PC-3 (cell line): ENCODE measurements at regions not wholly inside any gene's neighbourhood (a gene's known extent, or its start where the extent isn't known, plus 50 kb on each side); places are given as distances from the start of the nearest gene placed in this dataset.

ENCODE experiments used
- ATAC-seq: fragments of 200-7000 bp; cut with Tn5 transposase; 2 replicates; pipeline ENCODE4 v1.9.1; 2020; ENCODE audit warnings: mild to moderate bottlenecking, moderate library complexity
- BruUV-seq: library from RNA; stranded (reverse); fragments of 400-500 nt; replicated peaks from 2 replicates; lab custom pipeline; 2021; lab: Mats Ljungman, UMichigan
- CTCF ChIA-PET: fragments of 300-600 bp; sonication (Branson Sonifier 250); formaldehyde crosslinking; loops from one replicate; lab custom pipeline; 2022; ENCODE audit warnings: antibody characterized with exemption; lab: Charles Lee
- POLR2A ChIA-PET: fragments of 300-600 bp; sonication (Branson Sonifier 250); formaldehyde crosslinking; loops from one replicate; lab custom pipeline; 2022; ENCODE audit warnings: antibody characterized with exemption; ENCODE audit not compliant: unreplicated experiment; lab: Charles Lee
- DNase-seq: peaks from one replicate; pipeline ENCODE4 v3.0.0-alpha.2; 2015
- H2AFZ ChIP-seq: fragments of 300-600 bp; sonication (generic); 2 replicates; pipeline ENCODE4 v1.6.0; 2016; ENCODE audit warnings: antibody characterized with exemption, low read length
- H3F3A ChIP-seq: fragments of 300-600 bp; sonication (generic); one replicate; pipeline ENCODE4 v1.6.0; 2017; ENCODE audit warnings: antibody characterized with exemption, low read length, control low read depth, mild to moderate bottlenecking; ENCODE audit not compliant: unreplicated experiment
- H3K27ac ChIP-seq: fragments of 300-600 bp; sonication (generic); 2 replicates; pipeline ENCODE4 v1.5.1; 2016; ENCODE audit warnings: mild to moderate bottlenecking, low read length
- H3K27me3 ChIP-seq: fragments of 300-600 bp; sonication (generic); 2 replicates; pipeline ENCODE4 v1.6.1; 2016; ENCODE audit warnings: low read length, mixed read lengths
- H3K36me3 ChIP-seq: fragments of 300-600 bp; sonication (generic); 2 replicates; pipeline ENCODE4 v1.6.1; 2016; ENCODE audit warnings: low read depth, mixed run types, low read length, mixed read lengths
- H3K4me1 ChIP-seq: fragments of 300-600 bp; sonication (generic); 2 replicates; pipeline ENCODE4 v1.5.1; 2016; ENCODE audit warnings: low read length; ENCODE audit not compliant: insufficient read depth
- H3K4me2 ChIP-seq: fragments of 300-600 bp; sonication (generic); 2 replicates; pipeline ENCODE4 v1.6.0; 2016; ENCODE audit warnings: low read length
- H3K4me3 ChIP-seq: fragments of 300-600 bp; sonication (generic); 2 replicates; pipeline ENCODE4 v1.5.1; 2016; ENCODE audit warnings: mild to moderate bottlenecking, low read length, mixed read lengths
- H3K79me2 ChIP-seq: fragments of 300-600 bp; sonication (generic); 2 replicates; pipeline ENCODE4 v1.6.1; 2017; ENCODE audit warnings: low read length, mixed read lengths
- H3K9ac ChIP-seq: fragments of 300-600 bp; sonication (generic); 2 replicates; pipeline ENCODE4 v1.6.0; 2016; ENCODE audit warnings: mild to moderate bottlenecking, low read length
- H3K9me2 ChIP-seq: fragments of 300-600 bp; sonication (generic); replicated peaks from 2 replicates; pipeline ENCODE4 v1.6.1; 2016; ENCODE audit warnings: mixed run types, low read length, mixed read lengths
- H3K9me3 ChIP-seq: fragments of 300-600 bp; sonication (generic); 2 replicates; pipeline ENCODE4 v1.6.1; 2016; ENCODE audit warnings: low read length, mixed read lengths
- H4K20me1 ChIP-seq: fragments of 300-600 bp; sonication (generic); 2 replicates; pipeline ENCODE4 v1.6.1; 2016; ENCODE audit warnings: low read length, mixed read lengths
- EZH2 ChIP-seq: fragments of 300-600 bp; sonication (generic); IDR thresholded peaks from one replicate; pipeline ENCODE4 v1.6.1; 2017; ENCODE audit warnings: antibody characterized with exemption, mild to moderate bottlenecking, low read length; ENCODE audit not compliant: unreplicated experiment
- EZH2phosphoT487 ChIP-seq: fragments of 300-600 bp; sonication (generic); IDR thresholded peaks from 2 replicates; pipeline ENCODE4 v1.6.1; 2018; ENCODE audit warnings: mild to moderate bottlenecking, antibody characterized with exemption, low read length, borderline replicate concordance
- intact Hi-C: fragments of 100-400 bp; cut with micrococcal nuclease; formaldehyde crosslinking; loops from 2 replicates; pipeline ENCODE4 v1.9.0; 2023
- TF ChIP-seq, protein P1 (sequence below): fragments of 300-600 bp; sonication (generic); conservative IDR thresholded peaks from 2 replicates; pipeline ENCODE4 v1.5.1; 2017; ENCODE audit warnings: antibody characterized with exemption, low read depth, mild to moderate bottlenecking, low read length

DNA sequence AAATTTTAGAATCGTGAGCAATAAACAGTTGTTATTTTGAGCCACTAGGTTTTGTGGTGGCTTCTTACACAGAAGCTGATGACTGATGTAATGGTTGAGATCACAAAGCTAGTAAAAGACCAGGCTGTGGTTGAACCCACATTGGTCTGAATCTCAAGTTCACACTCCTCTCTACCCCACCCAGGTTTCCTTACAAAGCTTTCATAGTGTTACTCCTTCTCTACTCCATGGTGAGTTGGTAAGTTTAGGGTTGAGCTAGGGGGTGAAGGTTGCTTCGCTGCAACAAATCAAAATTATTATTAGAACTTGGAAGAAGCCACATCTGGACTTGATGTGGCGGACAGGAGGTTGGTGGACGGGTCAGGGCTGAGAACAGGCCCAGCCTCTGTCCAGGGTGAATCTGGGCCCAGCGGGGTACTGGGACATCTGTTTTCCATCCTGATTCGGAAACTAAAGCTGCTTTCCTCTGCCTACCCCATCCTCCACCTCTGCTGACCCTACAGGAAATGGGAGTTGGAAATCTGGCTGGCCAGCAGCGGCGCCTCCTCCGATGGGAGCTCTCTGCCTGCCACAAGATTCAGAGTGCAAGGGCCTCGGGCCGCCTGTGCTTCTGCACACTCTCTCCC lies 86.3 kb downstream of the ZFP36L2 start:
- intact Hi-C loops: loop anchor here (10.0 kb wide), 1 partner anchor 405 kb away; no protein-coding TSS in a partner anchor
- BruUV-seq: no TSS peak
- no peaks in the 10 kb centered on the region for H3K4me1 ChIP-seq
- H3K9ac ChIP-seq: no peak overlapping the region
- DNase-seq: no peak
- H3K4me2 ChIP-seq: no peak overlapping the region
- no peak for ATAC-seq
- no peak overlapping the region for H2AFZ ChIP-seq
- no peaks in the 10 kb centered on the region for H3F3A ChIP-seq
- TF ChIP-seq EZH2phosphoT487: no peak
- TF ChIP-seq EZH2: no peak
- TF ChIP-seq, protein P1, sequence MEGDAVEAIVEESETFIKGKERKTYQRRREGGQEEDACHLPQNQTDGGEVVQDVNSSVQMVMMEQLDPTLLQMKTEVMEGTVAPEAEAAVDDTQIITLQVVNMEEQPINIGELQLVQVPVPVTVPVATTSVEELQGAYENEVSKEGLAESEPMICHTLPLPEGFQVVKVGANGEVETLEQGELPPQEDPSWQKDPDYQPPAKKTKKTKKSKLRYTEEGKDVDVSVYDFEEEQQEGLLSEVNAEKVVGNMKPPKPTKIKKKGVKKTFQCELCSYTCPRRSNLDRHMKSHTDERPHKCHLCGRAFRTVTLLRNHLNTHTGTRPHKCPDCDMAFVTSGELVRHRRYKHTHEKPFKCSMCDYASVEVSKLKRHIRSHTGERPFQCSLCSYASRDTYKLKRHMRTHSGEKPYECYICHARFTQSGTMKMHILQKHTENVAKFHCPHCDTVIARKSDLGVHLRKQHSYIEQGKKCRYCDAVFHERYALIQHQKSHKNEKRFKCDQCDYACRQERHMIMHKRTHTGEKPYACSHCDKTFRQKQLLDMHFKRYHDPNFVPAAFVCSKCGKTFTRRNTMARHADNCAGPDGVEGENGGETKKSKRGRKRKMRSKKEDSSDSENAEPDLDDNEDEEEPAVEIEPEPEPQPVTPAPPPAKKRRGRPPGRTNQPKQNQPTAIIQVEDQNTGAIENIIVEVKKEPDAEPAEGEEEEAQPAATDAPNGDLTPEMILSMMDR: no peak
- H3K27ac ChIP-seq: no peak overlapping the region
- no peaks in the 10 kb centered on the region for H3K9me2 ChIP-seq
- H3K36me3 ChIP-seq: no peaks in the 10 kb centered on the region
- H3K4me3 ChIP-seq: no peak overlapping the region
- CTCF ChIA-PET: interaction anchor here (0.6 kb wide), 1 partner anchor 512 kb away, joined by 15 read pairs; no protein-coding TSS in a partner anchor
- H4K20me1 ChIP-seq: no peaks in the 10 kb centered on the region
- H3K79me2 ChIP-seq: no peaks in the 10 kb centered on the region
- POLR2A ChIA-PET: no interaction called here
- no peaks in the 10 kb centered on the region for H3K9me3 ChIP-seq
- no peaks in the 10 kb centered on the region for H3K27me3 ChIP-seq

DNA sequence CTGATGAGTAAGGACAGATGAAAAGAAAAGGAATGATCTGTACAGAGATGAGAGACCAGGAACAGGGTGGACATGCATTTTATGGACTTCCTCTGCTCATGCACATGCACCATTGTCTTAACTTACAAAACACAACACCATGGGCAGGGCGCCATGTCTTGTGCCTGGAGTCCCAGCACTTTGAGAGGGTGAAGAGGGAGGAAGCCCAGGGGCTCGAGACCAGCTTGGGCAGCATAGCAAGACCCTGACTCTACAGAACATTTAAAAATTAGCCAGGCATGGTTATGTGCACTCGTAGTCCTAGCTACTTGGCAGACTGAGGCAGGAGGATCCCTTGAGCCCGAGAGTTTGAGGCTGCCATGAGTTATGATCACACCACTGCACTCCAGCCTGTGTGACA lies 86.9 kb downstream of the ZFP36L2 start:
- TF ChIP-seq EZH2 (no peak), EZH2phosphoT487 (no peak)
- TF ChIP-seq, protein P1: no peak
- intact Hi-C loops: loop anchor here (10.0 kb wide), 1 partner anchor 405 kb away; no protein-coding TSS in a partner anchor

DNA sequence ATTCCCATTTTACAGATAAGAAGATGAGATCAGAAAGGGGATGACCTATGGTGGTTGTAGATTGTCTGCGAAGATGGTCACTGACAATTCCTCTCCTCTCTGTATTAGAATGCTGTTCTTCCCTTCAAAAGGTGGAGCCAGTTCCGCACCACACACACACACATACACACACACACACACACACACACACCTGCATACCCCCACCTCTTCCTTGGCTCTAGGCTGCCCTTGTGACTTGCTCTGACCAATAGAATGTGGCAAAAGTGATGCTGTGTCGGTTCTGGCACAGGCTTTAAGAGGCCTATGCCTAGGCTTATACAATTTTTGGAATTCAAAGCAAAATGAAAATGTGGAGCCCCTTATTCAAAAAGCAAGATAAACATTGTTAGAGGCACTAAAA lies 88.0 kb downstream of the ZFP36L2 start:
- no peaks in the 10 kb centered on the region for H3K9me3 ChIP-seq
- no TSS peak for BruUV-seq
- ChIA-PET CTCF (no interaction called here), POLR2A (no interaction called here)
- intact Hi-C loops: loop anchor here (10.0 kb wide), 1 partner anchor 406 kb away; no protein-coding TSS in a partner anchor
- H3K27me3 ChIP-seq: no peaks in the 10 kb centered on the region
- no peak overlapping the region for H2AFZ ChIP-seq
- H3K36me3 ChIP-seq: no peaks in the 10 kb centered on the region
- H3K9ac ChIP-seq: no peak overlapping the region
- no peak overlapping the region for H3K4me2 ChIP-seq
- no peaks in the 10 kb centered on the region for H3F3A ChIP-seq
- H3K79me2 ChIP-seq: no peaks in the 10 kb centered on the region
- H4K20me1 ChIP-seq: no peaks in the 10 kb centered on the region
- H3K4me1 ChIP-seq: no peaks in the 10 kb centered on the region
- no peak for TF ChIP-seq EZH2phosphoT487
- no peak for TF ChIP-seq EZH2
- TF ChIP-seq, protein P1: no peak
- no peak overlapping the region for H3K4me3 ChIP-seq
- no peaks in the 10 kb centered on the region for H3K9me2 ChIP-seq
- H3K27ac ChIP-seq: no peak overlapping the region
- ATAC-seq (no peak), DNase-seq (no peak)

More for the DNA sequence above, 86.9 kb downstream of the ZFP36L2 start:
- Histone ChIP-seq H3K4me2 (no peak overlapping the region), H3K4me3 (no peak overlapping the region), H3K27me3 (no peaks in the 10 kb centered on the region), H3K9me3 (no peaks in the 10 kb centered on the region), H3K9me2 (no peaks in the 10 kb centered on the region), H3K79me2 (no peaks in the 10 kb centered on the region), H3K27ac (no peak overlapping the region), H4K20me1 (no peaks in the 10 kb centered on the region), H3F3A (no peaks in the 10 kb centered on the region), H3K4me1 (no peaks in the 10 kb centered on the region), H3K36me3 (no peaks in the 10 kb centered on the region), H3K9ac (no peak overlapping the region), H2AFZ (no peak overlapping the region)
- POLR2A ChIA-PET: no interaction called here
- ATAC-seq (no peak), DNase-seq (no peak)
- no TSS peak for BruUV-seq
- CTCF ChIA-PET: no interaction called here
